HG03460 (cell line): ENCODE measurements at regions not wholly inside any gene's neighbourhood (a gene's known extent, or its start where the extent isn't known, plus 50 kb on each side); places are given as distances from the start of the nearest gene placed in this dataset.
"Not testable (repeated sequence)": the region's sequence is repeated elsewhere in the genome, so short reads cannot be mapped to it uniquely, and the experiment has no call there.

Experiments used
- ATAC-seq: cut with Tn5 transposase; IDR thresholded peaks from one replicate; pipeline ENCODE4 v1.9.1; 2021; ENCODE audit not compliant: unreplicated experiment

DNA sequence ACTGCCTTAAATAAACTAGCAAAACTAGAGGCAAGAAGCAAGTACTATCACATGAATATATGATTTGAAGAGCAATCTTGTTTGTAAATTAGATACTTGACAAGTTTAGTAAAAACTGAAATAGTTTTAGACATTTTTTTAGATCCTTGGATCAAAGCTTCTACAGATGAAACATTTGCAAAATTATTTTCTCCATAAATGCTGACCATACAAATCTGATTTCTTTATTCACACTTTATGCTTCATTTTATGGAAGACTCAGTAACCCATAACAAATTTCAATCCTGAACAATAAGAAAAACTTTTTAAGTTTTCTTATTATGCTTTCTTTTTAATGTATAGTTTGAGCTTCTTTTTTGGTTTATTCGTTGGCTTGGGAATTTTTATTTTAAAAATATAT lies 750.2 kb upstream of the SLITRK5 start:
- no peak for ATAC-seq

DNA sequence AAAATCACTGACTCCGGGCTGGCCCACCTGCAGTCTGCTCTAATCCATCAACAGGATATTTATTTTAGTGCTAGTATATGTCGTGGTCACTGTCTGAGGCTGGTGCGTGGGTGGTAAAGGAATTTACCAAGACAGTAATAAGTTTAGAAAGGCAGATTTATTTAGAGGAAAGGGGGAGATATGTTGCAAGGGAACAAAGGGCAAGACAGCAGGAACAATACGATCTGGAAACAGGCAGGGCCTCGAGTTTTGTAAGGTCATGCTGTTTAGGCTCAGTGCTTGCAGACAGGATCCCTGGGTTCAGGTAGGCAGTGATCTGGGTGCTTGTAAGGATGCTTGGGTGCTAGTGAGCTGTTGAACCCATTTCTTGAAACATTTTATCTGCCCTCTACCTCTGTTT lies 748.2 kb upstream of the SLITRK5 start:
- ATAC-seq = no peak

GRCh38 chr13:86926916-86927315 lies 744.3 kb upstream of the SLITRK5 start:
- ATAC-seq = not testable (repeated sequence)

- no peak for ATAC-seq
Observed at GRCh38 chr13:86932776-86933334, 738.3 kb upstream of the SLITRK5 start.

- ATAC-seq = no peak
Observed at GRCh38 chr13:86933676-86934075, 737.5 kb upstream of the SLITRK5 start.

GRCh38 chr13:86937316-86937715 lies 733.9 kb upstream of the SLITRK5 start:
- ATAC-seq = no peak

DNA sequence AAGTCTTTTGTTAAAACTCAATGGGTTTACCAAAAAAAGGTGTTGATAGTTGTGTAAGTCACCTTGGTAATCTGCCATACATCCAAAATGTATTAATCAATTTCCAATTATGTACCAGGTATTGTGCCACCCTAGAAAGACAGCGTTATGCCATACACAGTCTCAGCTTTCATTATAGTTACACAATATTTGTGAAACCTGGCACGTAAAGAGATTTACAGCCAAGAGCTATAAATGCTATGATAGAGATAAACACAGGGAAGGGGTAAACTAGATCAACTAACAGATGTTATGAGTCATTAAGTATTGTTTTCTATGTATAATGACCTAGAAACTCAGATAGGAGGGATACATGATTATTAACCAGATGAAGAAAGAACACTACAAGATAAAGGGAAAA lies 725.6 kb upstream of the SLITRK5 start:
- ATAC-seq = no peak

DNA sequence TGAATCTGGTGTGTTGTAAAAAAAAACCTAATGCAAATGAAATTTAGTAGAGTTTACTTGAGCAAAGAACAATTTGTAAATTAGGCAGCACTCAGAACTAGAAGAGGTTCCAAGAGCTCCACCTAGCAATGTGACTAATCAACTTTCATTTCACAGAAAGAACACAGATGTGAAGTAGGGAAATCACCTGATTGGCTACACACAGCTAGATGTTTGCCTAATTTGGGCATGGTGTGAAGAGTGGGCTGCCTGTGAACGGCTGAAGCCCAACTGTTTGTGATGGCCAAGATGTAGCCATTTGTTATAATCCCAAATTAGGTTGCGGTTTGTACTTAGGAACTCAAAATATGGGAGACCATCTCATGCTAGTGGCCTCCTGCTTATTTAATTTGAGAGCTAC lies 724.4 kb upstream of the SLITRK5 start:
- ATAC-seq = no peak

GRCh38 chr13:86954341-86954740 lies 716.8 kb upstream of the SLITRK5 start:
- ATAC-seq = no peak

DNA sequence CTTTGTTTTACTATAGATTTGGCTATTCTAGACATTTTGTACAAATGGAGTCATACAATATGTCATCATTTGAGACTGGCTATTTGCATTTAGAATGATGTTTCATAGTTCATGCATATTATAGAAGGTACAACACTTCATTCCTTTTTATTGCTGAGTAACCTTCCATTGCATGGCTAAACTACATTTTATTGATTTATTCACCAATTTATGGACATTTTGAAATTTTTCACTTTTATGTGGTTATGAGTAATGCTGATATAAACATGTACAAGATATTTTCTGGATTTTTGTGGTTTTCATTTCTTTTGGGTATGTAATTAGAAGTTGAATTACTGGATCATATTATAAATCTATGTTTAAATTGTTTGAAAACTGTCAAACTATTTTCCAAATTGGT lies 710.3 kb upstream of the SLITRK5 start:
- no peak for ATAC-seq

GRCh38 chr13:86974251-86974994 lies 696.7 kb upstream of the SLITRK5 start:
- ATAC-seq = no peak

DNA sequence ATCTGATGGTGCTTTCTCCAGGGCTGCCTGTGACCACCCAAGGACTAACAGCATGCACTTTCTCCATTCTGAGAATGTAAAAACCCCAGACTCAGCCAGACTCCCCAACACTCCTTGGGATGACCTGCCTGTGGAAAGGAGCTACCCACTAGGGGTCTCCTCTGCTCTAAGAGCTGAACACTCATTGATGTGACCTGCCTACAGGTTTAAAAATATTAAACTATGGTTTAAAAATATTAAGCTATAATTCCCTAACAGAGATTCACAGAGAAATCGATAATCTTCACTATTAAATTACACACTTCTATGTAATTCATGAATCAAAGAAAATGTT lies 696.2 kb upstream of the SLITRK5 start:
- ATAC-seq = no peak

DNA sequence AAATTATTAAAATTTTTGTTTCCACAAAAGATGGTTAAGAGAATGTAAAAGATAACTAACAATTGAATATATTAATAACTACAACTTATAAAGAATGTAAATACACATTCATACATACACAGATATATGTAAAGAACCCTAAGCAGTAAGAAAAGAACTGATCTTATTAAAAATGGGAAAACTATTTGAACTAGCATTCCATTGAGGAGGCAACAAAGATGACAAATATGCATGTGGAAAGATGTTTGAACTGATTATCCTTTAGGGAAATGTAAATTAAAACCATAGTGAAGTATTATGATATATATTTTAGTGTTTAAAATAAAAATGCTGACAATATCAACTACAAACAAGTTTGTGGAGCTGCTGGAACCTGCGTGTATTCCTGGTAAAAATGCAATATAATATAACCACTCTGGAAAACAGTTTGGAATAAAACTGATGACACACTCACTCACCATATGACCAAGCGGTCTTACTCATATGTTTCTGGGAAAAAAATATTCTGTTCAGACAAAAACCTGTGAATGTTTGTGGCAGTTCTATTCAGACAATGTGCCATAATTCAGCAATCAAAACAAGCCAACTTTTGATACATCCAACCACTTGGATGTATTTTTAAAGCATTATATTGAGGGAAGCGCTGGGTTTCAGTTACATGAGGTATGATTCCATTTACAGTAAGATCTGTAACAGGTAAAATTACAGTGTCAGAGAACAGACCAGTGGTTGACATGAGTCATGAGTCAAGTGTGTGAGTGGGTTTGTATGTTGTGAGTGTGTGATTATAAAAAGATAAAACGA lies 694.4 kb upstream of the SLITRK5 start:
- ATAC-seq = no peak

GRCh38 chr13:86986448-86986847 lies 684.7 kb upstream of the SLITRK5 start:
- no peak for ATAC-seq

- no peak for ATAC-seq
Observed at GRCh38 chr13:86992251-86992650, 678.9 kb upstream of the SLITRK5 start.

- ATAC-seq = no peak
Observed at GRCh38 chr13:87003265-87003664, 667.9 kb upstream of the SLITRK5 start.

- ATAC-seq = no peak
Observed at GRCh38 chr13:87005511-87005910, 665.7 kb upstream of the SLITRK5 start.

DNA sequence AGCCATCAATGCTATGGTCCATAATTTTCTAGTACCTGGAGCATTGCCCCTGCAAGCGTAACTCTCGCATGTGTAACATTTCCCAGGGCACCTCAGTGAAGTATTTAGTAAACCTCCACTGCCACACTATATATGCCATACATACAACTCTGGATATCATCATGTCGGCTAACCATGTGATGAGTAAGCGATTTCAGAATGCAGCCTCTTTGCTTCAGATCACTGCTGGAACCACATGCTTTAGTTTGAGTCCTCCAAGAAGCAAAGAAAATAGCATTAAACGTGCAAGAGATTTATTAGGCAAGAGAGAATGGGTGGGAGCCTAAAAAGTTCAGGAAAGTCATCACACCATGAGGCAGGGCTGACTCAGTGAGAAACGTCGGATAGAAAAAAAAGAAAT lies 635.6 kb upstream of the SLITRK5 start:
- ATAC-seq = no peak

DNA sequence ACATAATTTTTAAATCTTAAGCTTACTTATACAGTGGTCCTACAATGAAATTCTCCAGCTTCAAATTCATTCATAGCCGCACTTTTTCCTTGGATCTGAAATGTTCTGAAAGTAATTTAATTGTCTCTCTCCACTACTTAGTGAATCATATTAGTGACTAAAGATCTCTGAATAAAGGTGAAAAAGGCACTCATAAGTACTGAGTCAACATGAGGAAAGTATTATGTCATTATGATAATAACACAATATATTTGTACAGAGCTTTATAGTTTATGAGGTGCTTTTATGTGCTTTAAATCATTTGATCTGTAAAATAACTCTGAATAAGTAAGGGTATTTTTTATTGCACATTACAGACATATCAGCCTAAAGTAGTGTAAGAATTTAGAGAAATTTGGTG lies 628.2 kb upstream of the SLITRK5 start:
- ATAC-seq = no peak

DNA sequence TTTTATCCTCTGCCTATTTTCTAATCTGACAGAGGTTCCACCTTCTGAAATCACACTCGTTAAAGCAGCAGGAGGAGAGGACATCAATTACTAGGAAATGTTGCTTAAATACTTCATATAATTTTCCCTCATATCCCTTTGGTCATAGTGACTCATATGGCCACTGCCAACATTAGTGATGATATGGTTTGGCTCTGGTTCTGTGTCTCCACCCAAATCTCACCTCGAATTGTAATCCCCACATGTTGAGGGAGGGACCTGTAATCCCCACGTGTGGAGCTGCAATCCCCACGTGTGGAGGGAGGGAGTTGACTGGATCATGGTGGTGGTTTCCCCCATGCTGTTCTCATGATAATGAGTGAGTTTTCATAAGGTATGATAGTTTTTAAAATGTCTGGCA lies 618.4 kb upstream of the SLITRK5 start:
- no peak for ATAC-seq

GRCh38 chr13:87057807-87058520 lies 613.2 kb upstream of the SLITRK5 start:
- ATAC-seq = no peak
